K562 (cell line): ENCODE measurements at regions not wholly inside any gene's neighbourhood (a gene's known extent, or its start where the extent isn't known, plus 50 kb on each side); places are given as distances from the start of the nearest gene placed in this dataset.

Source experiments
- ATAC-seq: fragments of 200-7000 bp; cut with Tn5 transposase; 3 replicates; pipeline ENCODE4 v1.9.1; 2020; ENCODE audit warnings: moderate library complexity
- BruUV-seq: library from RNA; stranded (reverse); fragments of 400-500 nt; replicated peaks from 2 replicates; lab custom pipeline; 2021; lab: Mats Ljungman, UMichigan
- CTCF ChIA-PET: fragments of 300-600 bp; formaldehyde crosslinking; extraction: SDS; loops from one replicate; lab custom pipeline; 2021; ENCODE audit warnings: low intra/inter-chr PET ratio; lab: Yijun Ruan, JAX
- POLR2A ChIA-PET: fragments of 300-600, 350-650 bp; sonication (Branson Sonifier 250); formaldehyde crosslinking; extraction: SDS; loops from one replicate; lab custom pipeline; 2021; ENCODE audit warnings: antibody characterized with exemption, inconsistent platforms; lab: Yijun Ruan, JAX
- DNase-seq, 4 experiments: peaks; one replicate each; pipeline versions ENCODE4 v3.0.0 to v3.0.0-alpha.2; 2011 to 2018; ENCODE audit warnings: low spot score in 3 of 4, mixed read lengths in 3 of 4; ENCODE audit errors: extremely low read depth in 1 of 4
- FAIRE-seq: peaks from 2 replicates; lab custom pipeline; 2011; peaks lifted over from hg19 to GRCh38; lab: Jason Lieb, UNC
- H2AFZ ChIP-seq: 2 replicates; pipeline ENCODE4 v1.6.0; 2011; ENCODE audit warnings: low read depth, low read length, control low read depth, inconsistent platforms
- H3K27ac ChIP-seq: fragments of 200-600 bp; 3 replicates; pipeline ENCODE4 v1.8.0; 2011; ENCODE audit warnings: low read depth, mild to moderate bottlenecking, control low read depth, inconsistent platforms, low read length, moderate library complexity, mixed read lengths; ENCODE audit errors: extremely low read depth
- H3K27me3 ChIP-seq, 2 experiments: fragments of 300-600 bp in 1 of 2; 2 replicates in 1 of 2; 3 replicates in 1 of 2; pipeline versions ENCODE4 v1.6.0 to v1.8.0; 2011; ENCODE audit warnings: inconsistent platforms in 2 of 2, low read length in 2 of 2, mild to moderate bottlenecking in 1 of 2, mixed read lengths in 1 of 2, moderate library complexity in 1 of 2; ENCODE audit not compliant: control insufficient read depth in 2 of 2, insufficient read depth in 2 of 2
- H3K36me3 ChIP-seq: fragments of 300-600 bp; 3 replicates; pipeline ENCODE4 v1.8.0; 2011; ENCODE audit warnings: mild to moderate bottlenecking, low read length, inconsistent platforms; ENCODE audit not compliant: control insufficient read depth, insufficient read depth
- H3K4me1 ChIP-seq, 2 experiments: fragments of 200-600 bp in 1 of 2; replicated peaks in 1 of 2; 2 replicates in 1 of 2; 3 replicates in 1 of 2; pipeline versions ENCODE4 v1.5.1 to v1.8.0; 2011; ENCODE audit warnings: inconsistent platforms in 2 of 2, low read length in 2 of 2, mild to moderate bottlenecking in 1 of 2, mixed read lengths in 1 of 2, moderate library complexity in 1 of 2; ENCODE audit not compliant: control insufficient read depth in 2 of 2, insufficient read depth in 2 of 2
- H3K4me2 ChIP-seq: 2 replicates; pipeline ENCODE4 v1.6.1; 2011; ENCODE audit warnings: low read length, control low read depth, inconsistent platforms, mixed read lengths; ENCODE audit not compliant: insufficient read depth
- H3K4me3 ChIP-seq: fragments of 200-600 bp; sonication (generic), shearing (Covaris generic); 2 replicates; pipeline ENCODE4 v1.5.1; 2016; ENCODE audit warnings: control low read depth, inconsistent platforms
- H3K79me2 ChIP-seq: fragments of 200-600 bp; 3 replicates; pipeline ENCODE4 v1.8.0; 2011; ENCODE audit warnings: low read length, inconsistent platforms; ENCODE audit not compliant: control insufficient read depth, insufficient read depth
- H3K9ac ChIP-seq, 2 experiments: 2 replicates each; pipeline versions ENCODE4 v1.6.0 to v1.6.1; 2011; ENCODE audit warnings: low read depth in 2 of 2, low read length in 2 of 2, control low read depth in 1 of 2, inconsistent platforms in 1 of 2, mild to moderate bottlenecking in 1 of 2, mixed read lengths in 1 of 2; ENCODE audit not compliant: insufficient read depth in 1 of 2
- H3K9me1 ChIP-seq: one replicate; pipeline ENCODE4 v1.6.0; 2011; ENCODE audit warnings: inconsistent platforms, mild to moderate bottlenecking, low read length, moderate library complexity; ENCODE audit not compliant: control insufficient read depth, insufficient read depth
- H3K9me3 ChIP-seq: replicated peaks from 2 replicates; pipeline ENCODE4 v1.5.1; 2011; ENCODE audit warnings: low read depth, low read length, inconsistent platforms; ENCODE audit not compliant: control insufficient read depth, insufficient read depth
- H4K20me1 ChIP-seq: replicated peaks from 2 replicates; pipeline ENCODE4 v1.6.1; 2011; ENCODE audit warnings: low read length, inconsistent platforms, mixed read lengths; ENCODE audit not compliant: control insufficient read depth, insufficient read depth
- BMI1 ChIP-seq: fragments of 150-350 bp; IDR thresholded peaks from 2 replicates; pipeline ENCODE4 v1.6.1; 2014; ENCODE audit warnings: low read length
- CHD2 ChIP-seq: IDR thresholded peaks from 2 replicates; pipeline ENCODE4 v1.6.1; 2011; ENCODE audit warnings: low read depth, low read length
- KLF10 ChIP-seq: fragments of 250-450 bp; sonication (Bioruptor Pico); IDR thresholded peaks from 2 replicates; pipeline ENCODE4 v1.6.1; 2021; ENCODE audit warnings: matching md5 sums
- MITF ChIP-seq: IDR thresholded peaks from 2 replicates; pipeline ENCODE4 v1.6.1; 2014; ENCODE audit warnings: antibody characterized with exemption
- NFIX ChIP-seq: fragments of 250-450 bp; sonication (Bioruptor Pico); IDR thresholded peaks from 2 replicates; pipeline ENCODE4 v1.4.0; 2020; ENCODE audit warnings: low read depth, mild to moderate bottlenecking, moderate library complexity
- NR1H2 ChIP-seq: sonication (generic); formaldehyde crosslinking; IDR thresholded peaks from 2 replicates; pipeline ENCODE4 v1.4.0; 2020; ENCODE audit warnings: mild to moderate bottlenecking, missing genetic modification reagents
- PREB ChIP-seq: sonication (generic); formaldehyde crosslinking; IDR thresholded peaks from 2 replicates; pipeline ENCODE4 v1.8.1; 2023; ENCODE audit warnings: mild to moderate bottlenecking, missing genetic modification reagents
- STAG1 ChIP-seq: sonication (generic); formaldehyde crosslinking; IDR thresholded peaks from 2 replicates; pipeline ENCODE4 v1.5.0; 2020; ENCODE audit warnings: missing genetic modification reagents, borderline replicate concordance
- WGBS: fragments of 100-300 bp; shearing (Covaris generic); methylation state at CpG from one replicate; pipeline ENCODE4 v1.1.6; 2016; ENCODE audit warnings: low coverage, mixed read lengths; ENCODE audit not compliant: insufficient coverage; ENCODE audit errors: missing lambda C conversion rate; 5-methylcytosine and 5-hydroxymethylcytosine counted together
- in situ Hi-C: fragments of 300-500 bp; cut with MboI; formaldehyde crosslinking; loops from 4 replicates; pipeline ENCODE4 v1.15.0; 2018; ENCODE audit warnings: inconsistent platforms, mixed read lengths
- intact Hi-C: fragments of 100-400 bp; cut with micrococcal nuclease; formaldehyde crosslinking; loops from 2 replicates; pipeline ENCODE4 v1.14.2; 2022
- TF ChIP-seq, protein P1 (sequence below): fragments of 450-650 bp; IDR thresholded peaks from 2 replicates; pipeline ENCODE4 v1.6.1; 2016
- TF ChIP-seq, protein P2 (sequence below): fragments of 450-650 bp; formaldehyde crosslinking; IDR thresholded peaks from 2 replicates; pipeline ENCODE4 v1.4.0; 2020; ENCODE audit warnings: mild to moderate bottlenecking, moderate library complexity
- TF ChIP-seq, protein P3 (sequence below): fragments of 450-650 bp; IDR thresholded peaks from 2 replicates; pipeline ENCODE4 v1.7.0; 2016; ENCODE audit warnings: borderline replicate concordance

- TF ChIP-seq, protein P1, sequence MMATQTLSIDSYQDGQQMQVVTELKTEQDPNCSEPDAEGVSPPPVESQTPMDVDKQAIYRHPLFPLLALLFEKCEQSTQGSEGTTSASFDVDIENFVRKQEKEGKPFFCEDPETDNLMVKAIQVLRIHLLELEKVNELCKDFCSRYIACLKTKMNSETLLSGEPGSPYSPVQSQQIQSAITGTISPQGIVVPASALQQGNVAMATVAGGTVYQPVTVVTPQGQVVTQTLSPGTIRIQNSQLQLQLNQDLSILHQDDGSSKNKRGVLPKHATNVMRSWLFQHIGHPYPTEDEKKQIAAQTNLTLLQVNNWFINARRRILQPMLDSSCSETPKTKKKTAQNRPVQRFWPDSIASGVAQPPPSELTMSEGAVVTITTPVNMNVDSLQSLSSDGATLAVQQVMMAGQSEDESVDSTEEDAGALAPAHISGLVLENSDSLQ, result no peak
- TF ChIP-seq, protein P2, sequence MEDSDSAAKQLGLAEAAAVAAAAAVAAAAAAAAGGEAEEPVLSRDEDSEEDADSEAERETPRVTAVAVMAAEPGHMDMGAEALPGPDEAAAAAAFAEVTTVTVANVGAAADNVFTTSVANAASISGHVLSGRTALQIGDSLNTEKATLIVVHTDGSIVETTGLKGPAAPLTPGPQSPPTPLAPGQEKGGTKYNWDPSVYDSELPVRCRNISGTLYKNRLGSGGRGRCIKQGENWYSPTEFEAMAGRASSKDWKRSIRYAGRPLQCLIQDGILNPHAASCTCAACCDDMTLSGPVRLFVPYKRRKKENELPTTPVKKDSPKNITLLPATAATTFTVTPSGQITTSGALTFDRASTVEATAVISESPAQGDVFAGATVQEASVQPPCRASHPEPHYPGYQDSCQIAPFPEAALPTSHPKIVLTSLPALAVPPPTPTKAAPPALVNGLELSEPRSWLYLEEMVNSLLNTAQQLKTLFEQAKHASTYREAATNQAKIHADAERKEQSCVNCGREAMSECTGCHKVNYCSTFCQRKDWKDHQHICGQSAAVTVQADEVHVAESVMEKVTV, result no peak
Observed at GRCh38 chr16:8510160-8510559, 80.2 kb downstream of the TMEM114 start (continued).

- Histone ChIP-seq H3K9ac (no peak overlapping the region), H3K79me2 (no peaks in the 10 kb centered on the region), H3K9me1 (no peaks in the 10 kb centered on the region), H2AFZ (no peak overlapping the region), H3K27ac (no peak overlapping the region), H3K36me3 (no peaks in the 10 kb centered on the region), H3K4me1 (no peaks in the 10 kb centered on the region), H3K4me2 (no peak overlapping the region), H3K27me3 (no peaks in the 10 kb centered on the region), H3K4me3 (no peak overlapping the region), H3K9me3 (no peaks in the 10 kb centered on the region), H4K20me1 (no peaks in the 10 kb centered on the region)
- WGBS, result 2% methylated on average over 7 of the region's 7 CpGs
- no TSS peak for BruUV-seq
- in situ Hi-C loops (no loop called here), intact Hi-C loops (no loop called here)
- no peak for DNase-seq
- ChIA-PET POLR2A (no interaction called here), CTCF (no interaction called here)
- TF ChIP-seq STAG1 (CRISPR knock-in tag) (no peak), NR1H2 (no peak), PREB (CRISPR knock-in tag) (no peak), BMI1 (no peak), MITF (no peak), NFIX (CRISPR knock-in tag) (no peak), KLF10 (CRISPR knock-in tag) (no peak), CHD2 (no peak)
- TF ChIP-seq, protein P3, sequence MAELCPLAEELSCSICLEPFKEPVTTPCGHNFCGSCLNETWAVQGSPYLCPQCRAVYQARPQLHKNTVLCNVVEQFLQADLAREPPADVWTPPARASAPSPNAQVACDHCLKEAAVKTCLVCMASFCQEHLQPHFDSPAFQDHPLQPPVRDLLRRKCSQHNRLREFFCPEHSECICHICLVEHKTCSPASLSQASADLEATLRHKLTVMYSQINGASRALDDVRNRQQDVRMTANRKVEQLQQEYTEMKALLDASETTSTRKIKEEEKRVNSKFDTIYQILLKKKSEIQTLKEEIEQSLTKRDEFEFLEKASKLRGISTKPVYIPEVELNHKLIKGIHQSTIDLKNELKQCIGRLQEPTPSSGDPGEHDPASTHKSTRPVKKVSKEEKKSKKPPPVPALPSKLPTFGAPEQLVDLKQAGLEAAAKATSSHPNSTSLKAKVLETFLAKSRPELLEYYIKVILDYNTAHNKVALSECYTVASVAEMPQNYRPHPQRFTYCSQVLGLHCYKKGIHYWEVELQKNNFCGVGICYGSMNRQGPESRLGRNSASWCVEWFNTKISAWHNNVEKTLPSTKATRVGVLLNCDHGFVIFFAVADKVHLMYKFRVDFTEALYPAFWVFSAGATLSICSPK, result no peak
- ATAC-seq, result no peak
- no peak for FAIRE-seq
Observed at GRCh38 chr16:8505327-8505991, 84.9 kb downstream of the TMEM114 start.
